GM12872 (cell line): ENCODE measurements at regions not wholly inside any gene's neighbourhood (a gene's known extent, or its start where the extent isn't known, plus 50 kb on each side); places are given as distances from the start of the nearest gene placed in this dataset.

Experiments
- TF ChIP-seq, protein P1 (sequence below): IDR thresholded peaks from 3 replicates; pipeline ENCODE4 v1.5.1; 2011; ENCODE audit warnings: low read depth, mild to moderate bottlenecking, low read length, moderate library complexity; ENCODE audit not compliant: insufficient read depth

DNA sequence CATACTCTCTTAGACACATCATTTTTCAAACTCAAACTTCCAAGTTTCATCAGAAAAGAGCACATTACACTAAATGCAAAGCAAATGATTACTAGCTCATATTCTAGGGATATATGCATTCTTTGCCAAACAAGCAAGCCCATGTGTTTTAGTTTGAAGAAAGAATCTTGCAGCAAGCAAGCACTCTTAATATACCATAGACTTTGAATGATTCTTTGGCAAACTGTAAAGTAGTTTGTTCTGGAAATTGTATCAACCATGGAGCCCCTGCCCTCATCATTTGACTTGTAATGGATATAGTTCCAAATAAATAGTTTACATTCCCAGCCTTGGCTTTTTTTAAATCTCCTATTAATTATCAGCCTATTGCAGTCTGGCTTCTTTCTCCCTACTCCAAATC lies 325.2 kb downstream of the NR2F1-AS1 start:
- TF ChIP-seq, protein P1, sequence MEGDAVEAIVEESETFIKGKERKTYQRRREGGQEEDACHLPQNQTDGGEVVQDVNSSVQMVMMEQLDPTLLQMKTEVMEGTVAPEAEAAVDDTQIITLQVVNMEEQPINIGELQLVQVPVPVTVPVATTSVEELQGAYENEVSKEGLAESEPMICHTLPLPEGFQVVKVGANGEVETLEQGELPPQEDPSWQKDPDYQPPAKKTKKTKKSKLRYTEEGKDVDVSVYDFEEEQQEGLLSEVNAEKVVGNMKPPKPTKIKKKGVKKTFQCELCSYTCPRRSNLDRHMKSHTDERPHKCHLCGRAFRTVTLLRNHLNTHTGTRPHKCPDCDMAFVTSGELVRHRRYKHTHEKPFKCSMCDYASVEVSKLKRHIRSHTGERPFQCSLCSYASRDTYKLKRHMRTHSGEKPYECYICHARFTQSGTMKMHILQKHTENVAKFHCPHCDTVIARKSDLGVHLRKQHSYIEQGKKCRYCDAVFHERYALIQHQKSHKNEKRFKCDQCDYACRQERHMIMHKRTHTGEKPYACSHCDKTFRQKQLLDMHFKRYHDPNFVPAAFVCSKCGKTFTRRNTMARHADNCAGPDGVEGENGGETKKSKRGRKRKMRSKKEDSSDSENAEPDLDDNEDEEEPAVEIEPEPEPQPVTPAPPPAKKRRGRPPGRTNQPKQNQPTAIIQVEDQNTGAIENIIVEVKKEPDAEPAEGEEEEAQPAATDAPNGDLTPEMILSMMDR: no peak

DNA sequence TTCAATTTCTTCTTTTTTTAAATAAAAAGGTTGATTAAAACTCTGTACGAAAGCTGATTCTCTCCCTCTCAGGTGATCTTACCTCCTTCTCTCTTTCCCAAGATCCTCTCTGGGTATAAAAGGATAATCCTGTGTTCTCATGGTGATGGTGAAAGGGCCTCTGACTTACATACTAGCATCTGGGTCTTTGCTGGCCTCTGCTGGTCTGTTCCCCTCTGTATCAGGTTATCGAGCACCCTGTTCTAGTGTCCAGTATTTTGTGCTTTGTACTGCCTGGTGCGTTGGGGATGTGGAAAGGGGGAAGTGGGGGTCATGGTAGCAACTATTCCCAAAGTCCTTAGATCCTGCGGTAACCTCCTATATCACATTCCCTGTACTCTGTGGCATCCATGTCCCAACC lies 328.9 kb downstream of the NR2F1-AS1 start:
- TF ChIP-seq, protein P1: no peak

DNA sequence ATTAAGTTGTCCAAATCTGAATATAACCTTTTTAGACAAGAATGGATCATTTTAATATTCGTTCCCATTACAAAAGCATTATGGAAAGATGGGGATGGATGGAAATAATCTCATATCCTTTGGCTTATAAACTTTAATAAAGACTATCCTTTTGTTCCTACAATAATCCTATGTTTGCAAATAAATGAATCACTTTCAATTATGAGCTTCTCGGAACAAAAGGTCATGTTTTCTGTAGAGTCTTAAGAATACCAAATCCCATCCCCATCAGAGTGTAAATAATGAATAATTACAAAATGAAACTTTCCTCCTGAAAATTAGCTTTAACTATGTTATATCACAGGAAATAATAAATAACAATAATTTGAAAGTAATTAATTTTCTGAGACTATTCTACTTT lies 329.7 kb downstream of the NR2F1-AS1 start:
- TF ChIP-seq, protein P1: no peak

DNA sequence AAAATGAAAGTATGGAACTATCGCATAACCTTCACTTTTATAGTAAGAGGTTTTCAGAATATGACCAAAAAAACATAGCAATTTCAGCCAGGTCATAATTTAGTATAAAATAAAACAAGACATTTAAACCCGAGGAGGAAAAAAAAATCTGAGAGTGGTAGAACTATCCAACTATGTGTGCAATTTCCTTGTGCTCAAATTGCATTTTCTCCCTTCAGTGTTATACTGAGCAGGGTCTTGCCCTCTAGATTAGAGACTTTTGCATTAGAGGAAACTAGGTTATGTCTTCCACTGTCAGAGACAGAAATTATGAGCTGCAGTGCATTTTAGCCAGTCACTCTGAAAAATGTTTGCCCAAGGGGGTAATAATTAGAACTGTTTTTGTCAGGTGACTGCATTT lies 330.6 kb downstream of the NR2F1-AS1 start:
- TF ChIP-seq, protein P1: no peak

DNA sequence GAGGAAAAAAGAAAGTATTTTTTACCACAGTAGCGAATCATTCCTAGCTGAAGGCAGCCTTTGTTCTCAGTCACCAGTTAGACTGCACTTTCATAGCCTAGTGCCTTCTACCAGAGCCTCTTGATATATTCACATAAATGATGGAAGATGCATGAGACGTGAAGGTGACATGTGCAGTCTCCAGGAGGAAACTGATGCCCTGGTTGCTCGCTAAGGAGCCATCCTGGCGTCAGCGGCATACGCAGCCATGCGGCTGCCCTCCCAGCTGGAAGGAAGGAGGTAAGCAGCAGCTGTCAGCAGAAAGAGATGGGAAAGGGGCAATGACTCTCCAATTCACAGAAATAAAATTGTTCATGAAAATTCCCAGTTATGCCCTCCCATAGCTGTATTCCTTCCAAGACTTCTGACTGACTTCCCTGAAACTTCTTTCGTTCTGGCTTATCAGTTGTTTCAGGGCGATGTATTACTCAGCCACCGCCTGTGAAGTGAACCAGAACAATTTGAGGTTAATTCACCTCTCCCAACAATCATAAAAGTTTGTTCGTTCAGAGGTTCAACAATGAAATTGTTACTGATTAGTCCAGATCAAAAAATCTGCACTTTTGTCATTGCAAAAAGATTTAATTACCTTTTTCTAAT lies 331.2 kb downstream of the NR2F1-AS1 start:
- TF ChIP-seq, protein P1: no peak

DNA sequence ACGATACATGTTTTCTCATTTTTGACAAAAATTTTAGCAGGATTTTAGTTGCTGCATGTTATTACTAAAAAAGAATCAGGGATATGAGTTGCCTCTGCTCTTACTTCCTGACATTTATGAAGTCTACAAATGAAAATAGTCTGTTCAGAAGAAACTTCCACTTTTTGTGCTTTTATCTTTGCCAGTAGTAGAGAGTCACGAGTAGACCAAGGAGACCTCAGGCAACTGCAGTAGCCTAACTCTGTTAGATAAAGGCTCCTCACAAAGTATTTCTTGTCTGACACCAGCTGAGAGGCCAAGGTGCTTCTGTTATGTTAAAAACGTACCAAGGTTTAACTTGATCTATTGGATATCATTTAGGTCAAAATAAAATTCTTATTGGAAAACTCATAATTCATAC lies 333.9 kb downstream of the NR2F1-AS1 start:
- TF ChIP-seq, protein P1: no peak

DNA sequence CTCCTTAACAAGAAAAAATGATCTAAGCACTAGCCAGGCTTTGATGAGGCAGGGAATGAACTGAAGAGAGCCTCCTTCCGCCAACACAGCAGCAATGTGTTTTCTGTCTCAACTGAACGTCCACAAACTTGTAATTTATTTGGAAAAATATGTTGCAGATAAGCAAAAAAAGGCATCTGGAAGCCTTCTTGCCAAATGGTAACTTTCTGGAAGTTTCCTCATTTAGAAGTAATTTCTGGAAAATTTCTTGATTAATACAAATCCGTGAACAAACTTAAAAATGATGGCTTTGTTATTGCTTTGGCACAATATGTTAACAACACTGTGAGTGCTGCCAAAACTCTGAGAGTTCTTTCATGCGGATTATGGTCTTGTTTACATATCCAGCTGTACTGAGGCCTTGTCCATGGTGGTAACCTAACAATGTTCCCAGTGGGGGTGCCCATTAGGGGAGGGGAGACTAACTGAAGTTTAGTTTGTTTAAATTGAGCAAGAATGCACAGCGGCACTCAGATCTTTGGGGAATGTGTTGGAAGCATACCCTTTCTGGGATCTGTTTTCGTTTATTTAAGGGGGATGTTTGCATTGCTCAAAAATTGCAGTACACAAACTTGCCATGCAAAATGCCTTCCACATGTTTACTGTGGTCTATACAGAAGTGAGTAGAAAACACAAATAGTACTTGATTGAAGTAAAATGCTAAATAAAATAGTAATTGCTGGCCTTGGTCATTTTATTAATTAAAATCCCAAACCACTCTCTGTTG lies 334.7 kb downstream of the NR2F1-AS1 start:
- TF ChIP-seq, protein P1: no peak
